GM12878 (cell line): ENCODE measurements at regions not wholly inside any gene's neighbourhood (a gene's known extent, or its start where the extent isn't known, plus 50 kb on each side); places are given as distances from the start of the nearest gene placed in this dataset.

Experiments
- CEBPB ChIP-seq, 2 experiments: fragments of 150-350 bp in 1 of 2; IDR thresholded peaks; 2 replicates each; pipeline ENCODE4 v1.6.1; 2012 to 2014; ENCODE audit warnings: low read depth in 2 of 2, low read length in 2 of 2, borderline replicate concordance in 1 of 2, inconsistent platforms in 1 of 2
- CREM ChIP-seq: IDR thresholded peaks from 2 replicates; pipeline ENCODE4 v1.6.1; 2014; ENCODE audit warnings: antibody characterized with exemption, low read depth
- LARP7 ChIP-seq: fragments of 450-650 bp; IDR thresholded peaks from 2 replicates; pipeline ENCODE4 v1.6.1; 2017; ENCODE audit warnings: mild to moderate bottlenecking
- POLR2A ChIP-seq: IDR thresholded peaks from 2 replicates; pipeline ENCODE4 v1.6.1; 2011; ENCODE audit warnings: low read depth, mild to moderate bottlenecking, low read length
- TF ChIP-seq, protein P1 (sequence below): IDR thresholded peaks from 2 replicates; pipeline ENCODE4 v1.6.1; 2012; ENCODE audit warnings: low read length, inconsistent platforms
- TF ChIP-seq, protein P2 (sequence below), 3 experiments: IDR thresholded peaks in 2 of 3; conservative IDR thresholded peaks in 1 of 3; 2 replicates each; pipeline ENCODE4 v1.5.1; 2011; ENCODE audit warnings: low read depth in 3 of 3, low read length in 3 of 3, mild to moderate bottlenecking in 3 of 3, control low read depth in 2 of 3, moderate library complexity in 2 of 3, inconsistent platforms in 1 of 3, mixed read lengths in 1 of 3; ENCODE audit not compliant: control insufficient read depth in 2 of 3, insufficient read depth in 1 of 3; ENCODE audit errors: extremely low read depth in 1 of 3
- TF ChIP-seq, protein P3 (sequence below): fragments of 450-650 bp; IDR thresholded peaks from 2 replicates; pipeline ENCODE4 v1.6.1; 2017; ENCODE audit warnings: mild to moderate bottlenecking, moderate library complexity

DNA sequence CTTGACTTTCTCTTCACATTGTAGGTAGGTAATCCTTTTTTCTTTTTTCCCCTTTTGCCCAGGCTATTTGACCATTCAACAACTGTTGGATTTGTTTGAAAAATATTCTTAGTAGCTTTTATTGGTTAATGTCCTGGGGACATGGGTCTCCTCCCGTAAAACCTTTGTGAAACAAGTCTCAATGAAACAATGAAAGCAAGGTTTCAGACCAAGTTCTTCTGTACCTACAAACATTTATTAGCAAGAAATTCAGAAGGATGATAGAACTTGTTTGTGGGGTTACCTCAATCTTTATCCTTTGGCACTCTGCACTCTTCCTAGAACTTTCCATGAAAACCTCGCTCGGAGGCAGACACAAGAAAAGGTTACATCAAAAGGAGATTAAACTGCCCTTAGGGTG is 190.7 kb upstream of the ANK2 start:
- TF ChIP-seq, protein P1, sequence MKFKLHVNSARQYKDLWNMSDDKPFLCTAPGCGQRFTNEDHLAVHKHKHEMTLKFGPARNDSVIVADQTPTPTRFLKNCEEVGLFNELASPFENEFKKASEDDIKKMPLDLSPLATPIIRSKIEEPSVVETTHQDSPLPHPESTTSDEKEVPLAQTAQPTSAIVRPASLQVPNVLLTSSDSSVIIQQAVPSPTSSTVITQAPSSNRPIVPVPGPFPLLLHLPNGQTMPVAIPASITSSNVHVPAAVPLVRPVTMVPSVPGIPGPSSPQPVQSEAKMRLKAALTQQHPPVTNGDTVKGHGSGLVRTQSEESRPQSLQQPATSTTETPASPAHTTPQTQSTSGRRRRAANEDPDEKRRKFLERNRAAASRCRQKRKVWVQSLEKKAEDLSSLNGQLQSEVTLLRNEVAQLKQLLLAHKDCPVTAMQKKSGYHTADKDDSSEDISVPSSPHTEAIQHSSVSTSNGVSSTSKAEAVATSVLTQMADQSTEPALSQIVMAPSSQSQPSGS, result no peak
- TF ChIP-seq, protein P2, sequence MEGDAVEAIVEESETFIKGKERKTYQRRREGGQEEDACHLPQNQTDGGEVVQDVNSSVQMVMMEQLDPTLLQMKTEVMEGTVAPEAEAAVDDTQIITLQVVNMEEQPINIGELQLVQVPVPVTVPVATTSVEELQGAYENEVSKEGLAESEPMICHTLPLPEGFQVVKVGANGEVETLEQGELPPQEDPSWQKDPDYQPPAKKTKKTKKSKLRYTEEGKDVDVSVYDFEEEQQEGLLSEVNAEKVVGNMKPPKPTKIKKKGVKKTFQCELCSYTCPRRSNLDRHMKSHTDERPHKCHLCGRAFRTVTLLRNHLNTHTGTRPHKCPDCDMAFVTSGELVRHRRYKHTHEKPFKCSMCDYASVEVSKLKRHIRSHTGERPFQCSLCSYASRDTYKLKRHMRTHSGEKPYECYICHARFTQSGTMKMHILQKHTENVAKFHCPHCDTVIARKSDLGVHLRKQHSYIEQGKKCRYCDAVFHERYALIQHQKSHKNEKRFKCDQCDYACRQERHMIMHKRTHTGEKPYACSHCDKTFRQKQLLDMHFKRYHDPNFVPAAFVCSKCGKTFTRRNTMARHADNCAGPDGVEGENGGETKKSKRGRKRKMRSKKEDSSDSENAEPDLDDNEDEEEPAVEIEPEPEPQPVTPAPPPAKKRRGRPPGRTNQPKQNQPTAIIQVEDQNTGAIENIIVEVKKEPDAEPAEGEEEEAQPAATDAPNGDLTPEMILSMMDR (IDR thresholded peaks at IDR 0.05 in 2 of 3, conservative IDR thresholded peaks at IDR 0.05 in 1 of 3; ENCODE audit: control insufficient read depth in 2 of 3, extremely low read depth in 1 of 3, insufficient read depth in 1 of 3, low read depth in 3 of 3, low read length in 3 of 3), result no peak
- TF ChIP-seq, protein P3, sequence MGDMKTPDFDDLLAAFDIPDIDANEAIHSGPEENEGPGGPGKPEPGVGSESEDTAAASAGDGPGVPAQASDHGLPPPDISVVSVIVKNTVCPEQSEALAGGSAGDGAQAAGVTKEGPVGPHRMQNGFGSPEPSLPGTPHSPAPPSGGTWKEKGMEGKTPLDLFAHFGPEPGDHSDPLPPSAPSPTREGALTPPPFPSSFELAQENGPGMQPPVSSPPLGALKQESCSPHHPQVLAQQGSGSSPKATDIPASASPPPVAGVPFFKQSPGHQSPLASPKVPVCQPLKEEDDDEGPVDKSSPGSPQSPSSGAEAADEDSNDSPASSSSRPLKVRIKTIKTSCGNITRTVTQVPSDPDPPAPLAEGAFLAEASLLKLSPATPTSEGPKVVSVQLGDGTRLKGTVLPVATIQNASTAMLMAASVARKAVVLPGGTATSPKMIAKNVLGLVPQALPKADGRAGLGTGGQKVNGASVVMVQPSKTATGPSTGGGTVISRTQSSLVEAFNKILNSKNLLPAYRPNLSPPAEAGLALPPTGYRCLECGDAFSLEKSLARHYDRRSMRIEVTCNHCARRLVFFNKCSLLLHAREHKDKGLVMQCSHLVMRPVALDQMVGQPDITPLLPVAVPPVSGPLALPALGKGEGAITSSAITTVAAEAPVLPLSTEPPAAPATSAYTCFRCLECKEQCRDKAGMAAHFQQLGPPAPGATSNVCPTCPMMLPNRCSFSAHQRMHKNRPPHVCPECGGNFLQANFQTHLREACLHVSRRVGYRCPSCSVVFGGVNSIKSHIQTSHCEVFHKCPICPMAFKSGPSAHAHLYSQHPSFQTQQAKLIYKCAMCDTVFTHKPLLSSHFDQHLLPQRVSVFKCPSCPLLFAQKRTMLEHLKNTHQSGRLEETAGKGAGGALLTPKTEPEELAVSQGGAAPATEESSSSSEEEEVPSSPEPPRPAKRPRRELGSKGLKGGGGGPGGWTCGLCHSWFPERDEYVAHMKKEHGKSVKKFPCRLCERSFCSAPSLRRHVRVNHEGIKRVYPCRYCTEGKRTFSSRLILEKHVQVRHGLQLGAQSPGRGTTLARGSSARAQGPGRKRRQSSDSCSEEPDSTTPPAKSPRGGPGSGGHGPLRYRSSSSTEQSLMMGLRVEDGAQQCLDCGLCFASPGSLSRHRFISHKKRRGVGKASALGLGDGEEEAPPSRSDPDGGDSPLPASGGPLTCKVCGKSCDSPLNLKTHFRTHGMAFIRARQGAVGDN, result no peak
- TF ChIP-seq POLR2A (no peak), CREM (no peak), CEBPB (IDR thresholded peaks at IDR 0.05; ENCODE audit: borderline replicate concordance in 1 of 2, low read depth in 2 of 2, low read length in 2 of 2) (no peak), LARP7 (no peak)
